Activated naive CD4-positive, alpha-beta T cell (primary cell): ENCODE measurements at regions not wholly inside any gene's neighbourhood (a gene's known extent, or its start where the extent isn't known, plus 50 kb on each side); places are given as distances from the start of the nearest gene placed in this dataset.
"Not testable (repeated sequence)": the region's sequence is repeated elsewhere in the genome, so short reads cannot be mapped to it uniquely, and the experiment has no call there.

Experiments used
- DNase-seq, 4 experiments: peaks; one replicate each; lab custom pipeline; 2025; lab: John Stamatoyannopoulos, UW

- DNase-seq = no peak
Observed at GRCh38 chr3:150300852-150301517, 107.1 kb upstream of the TSC22D2 start.

GRCh38 chr3:150300388-150300787 is 107.7 kb upstream of the TSC22D2 start:
- DNase-seq = no peak

DNA sequence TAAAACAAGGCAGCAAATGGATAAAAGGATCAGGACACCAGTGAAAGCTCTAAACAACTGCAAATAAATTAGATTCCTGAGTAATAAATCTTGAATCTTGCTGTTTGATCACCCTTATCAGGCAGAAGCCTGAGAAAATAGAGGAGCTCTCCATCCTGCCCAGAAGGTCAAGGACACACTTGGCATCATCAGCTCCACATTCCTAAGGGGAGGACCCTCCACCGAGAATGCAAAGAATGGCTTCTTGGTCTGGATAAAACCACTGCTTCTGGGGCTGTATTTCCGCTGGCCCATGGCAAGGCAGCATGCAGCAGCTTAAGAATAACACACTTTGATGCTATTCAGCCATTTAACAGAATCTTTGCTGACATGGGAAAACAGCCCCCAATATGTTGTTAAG is 108.9 kb upstream of the TSC22D2 start:
- no peak for DNase-seq

DNA sequence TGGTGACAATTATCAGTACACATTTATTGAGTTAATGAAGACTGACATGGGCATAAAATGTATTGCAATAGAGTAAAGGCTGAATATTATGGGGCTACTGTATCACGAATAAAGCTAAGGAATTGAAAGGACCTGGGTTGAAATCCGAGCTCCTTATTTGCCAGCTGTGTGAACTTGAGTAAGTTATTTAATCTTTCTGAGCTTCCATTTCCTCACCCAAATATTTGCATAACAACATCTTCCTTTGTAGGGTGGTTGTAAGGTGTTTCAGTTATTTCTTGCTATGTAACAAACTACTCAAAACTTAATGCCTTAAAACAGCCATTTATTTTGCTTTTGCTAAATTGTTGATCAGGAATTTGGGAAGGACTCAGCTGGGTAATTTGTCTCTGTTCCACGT is 111.1 kb upstream of the TSC22D2 start:
- DNase-seq = no peak

DNA sequence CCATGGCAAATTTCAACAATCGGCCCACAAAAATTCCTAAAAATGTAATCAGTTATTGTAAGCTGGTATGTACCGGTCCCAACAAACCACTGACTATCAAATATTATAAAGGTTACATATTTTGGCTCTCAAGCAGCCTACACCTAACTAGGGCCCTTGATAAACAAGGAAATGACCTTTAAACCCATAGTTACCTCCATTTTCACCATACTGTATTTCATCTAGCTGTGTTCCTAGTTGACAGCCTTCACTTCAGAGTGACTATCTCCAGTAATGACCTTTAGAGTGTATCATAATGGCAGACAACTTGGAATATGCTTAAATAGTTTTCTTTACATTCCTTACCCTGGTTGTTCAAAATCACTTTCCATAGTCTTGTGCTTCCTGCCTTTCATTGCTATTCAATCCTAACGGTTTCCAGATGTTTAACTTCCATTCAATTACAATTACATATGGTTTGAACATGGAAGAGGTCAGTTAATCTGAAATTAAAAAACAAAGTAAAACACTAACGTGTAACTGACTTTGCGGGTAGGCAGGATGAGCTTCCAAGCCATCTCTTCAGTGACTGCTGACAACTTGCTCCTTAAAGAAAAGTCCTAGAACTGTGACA is 111.9 kb upstream of the TSC22D2 start:
- DNase-seq = no peak

- DNase-seq = no peak
Observed at GRCh38 chr3:150293401-150294001, 114.6 kb upstream of the TSC22D2 start.

DNA sequence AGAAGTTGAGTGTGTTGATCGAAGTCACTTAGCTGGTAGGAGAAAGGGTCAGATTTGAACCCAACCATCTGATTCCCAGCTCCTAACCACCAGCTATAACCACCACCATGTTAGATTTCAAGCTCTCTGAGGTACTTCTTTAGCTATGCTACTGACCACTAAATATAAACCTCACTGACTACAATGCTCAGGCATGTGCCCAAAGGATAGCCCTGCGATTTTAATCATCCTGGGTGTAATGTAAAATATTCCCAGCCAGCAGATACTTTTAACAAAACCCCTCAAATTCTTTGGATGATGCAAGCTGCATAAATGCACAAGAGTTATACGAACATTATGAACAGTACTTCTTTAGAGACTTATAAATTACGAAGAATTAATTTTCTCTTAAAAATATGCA is 115.2 kb upstream of the TSC22D2 start:
- no peak for DNase-seq

DNA sequence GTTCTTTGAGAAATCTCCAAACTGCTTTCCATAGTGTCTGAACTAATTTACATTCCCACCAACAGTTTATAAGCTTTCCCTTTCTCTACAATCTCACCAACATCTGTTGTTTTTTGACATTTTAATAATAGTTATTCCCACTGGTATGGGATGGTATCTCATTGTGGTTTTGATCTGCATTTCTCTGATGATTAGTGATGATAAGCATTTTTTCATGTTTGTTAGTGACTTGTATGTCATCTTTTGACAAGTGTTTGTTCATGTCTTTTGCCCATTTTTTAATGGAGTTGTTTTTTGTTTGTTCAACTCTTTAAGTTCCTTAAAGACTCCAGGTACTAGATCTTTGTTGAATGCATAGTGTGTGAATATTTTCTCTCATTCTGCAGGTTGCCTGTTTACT is 116.6 kb upstream of the TSC22D2 start:
- DNase-seq = no peak

- no peak for DNase-seq
Observed at GRCh38 chr3:150286390-150287147, 121.5 kb upstream of the TSC22D2 start.

DNA sequence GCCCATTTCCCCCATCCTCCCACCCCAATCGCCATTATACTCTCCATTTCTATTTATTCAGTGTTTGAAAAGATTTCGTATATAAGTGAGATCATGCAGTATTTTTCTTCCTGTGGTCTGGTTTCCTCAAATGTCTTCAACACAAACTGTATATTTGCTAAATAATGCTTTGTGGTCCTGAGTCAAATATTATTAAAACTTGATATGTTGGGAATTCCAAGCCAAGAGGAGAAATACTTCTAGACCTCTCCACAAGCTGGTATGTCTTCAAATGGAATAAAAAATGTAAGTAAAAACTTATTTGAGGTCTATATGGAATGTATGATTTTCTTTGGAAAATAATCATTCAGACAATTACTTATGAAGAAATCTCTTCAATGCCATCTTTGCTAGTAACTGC is 122.5 kb upstream of the TSC22D2 start:
- DNase-seq = no peak

DNA sequence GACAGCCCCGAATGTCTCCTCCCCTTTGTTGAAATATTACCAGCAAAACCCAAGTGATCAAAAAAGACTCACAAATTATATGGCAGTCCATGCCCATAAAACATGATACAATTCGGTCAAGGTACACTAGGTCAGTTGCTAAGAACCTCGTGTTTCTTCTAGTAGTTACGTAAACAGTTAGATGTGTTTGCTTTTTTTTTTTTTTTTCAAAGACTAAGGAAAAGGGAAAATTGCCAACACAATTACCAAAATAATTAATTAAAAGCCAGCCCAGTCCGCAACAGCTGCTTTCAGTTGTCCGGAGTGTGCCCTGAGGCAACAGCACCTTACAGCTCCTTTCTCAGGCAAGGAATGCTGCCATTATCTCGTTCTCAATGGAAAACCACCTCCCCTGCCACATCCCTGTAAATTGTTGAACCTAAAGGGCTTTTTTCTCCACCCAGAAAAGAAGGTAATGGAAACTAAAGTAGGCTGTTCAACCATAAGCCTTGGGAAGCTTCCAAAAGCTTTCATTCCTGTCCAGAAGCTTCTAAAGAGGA is 129.2 kb upstream of the TSC22D2 start:
- no peak for DNase-seq

- no peak for DNase-seq
Observed at GRCh38 chr3:150278195-150278594, 129.9 kb upstream of the TSC22D2 start.

- DNase-seq = no peak
Observed at GRCh38 chr3:150277444-150277843, 130.7 kb upstream of the TSC22D2 start.

GRCh38 chr3:150275941-150276340 is 132.2 kb upstream of the TSC22D2 start:
- no peak for DNase-seq

DNA sequence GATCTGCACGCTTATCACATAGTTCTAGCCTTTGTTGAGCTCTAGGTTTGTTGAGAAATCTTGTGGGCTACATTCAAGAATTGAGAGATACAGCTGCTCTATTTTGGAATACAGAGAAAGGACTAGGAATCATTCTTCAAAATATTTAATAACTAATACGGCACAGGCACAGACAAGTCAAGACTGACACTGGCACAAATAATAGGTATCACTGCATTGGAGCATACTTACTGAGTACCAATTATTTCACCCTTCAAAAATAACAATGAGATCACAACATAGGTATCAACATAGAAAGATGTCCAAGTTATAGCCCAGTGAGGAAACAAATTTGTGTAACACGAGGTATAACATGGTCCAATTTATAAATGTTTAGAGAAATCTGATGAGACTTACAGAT is 133.7 kb upstream of the TSC22D2 start:
- no peak for DNase-seq

DNA sequence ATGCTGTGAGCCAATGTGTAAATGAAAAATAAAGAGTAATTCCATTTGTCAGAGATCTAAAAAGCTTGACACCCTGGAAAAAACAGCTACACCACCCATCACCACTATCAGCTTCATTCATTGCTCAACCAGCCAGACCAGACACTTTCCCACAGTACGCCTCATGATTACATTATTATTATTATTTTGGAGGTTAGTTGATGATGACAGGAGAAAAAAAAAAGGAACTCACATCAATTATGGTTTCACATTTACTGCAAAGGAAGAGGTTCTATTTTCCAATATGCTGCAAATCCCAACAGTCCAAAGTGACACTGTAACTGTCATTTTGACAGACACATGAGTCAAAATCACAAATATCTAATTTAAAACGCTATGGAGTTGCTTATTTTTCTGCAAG is 134.7 kb upstream of the TSC22D2 start:
- no peak for DNase-seq

GRCh38 chr3:150271591-150271960 is 136.5 kb upstream of the TSC22D2 start:
- DNase-seq = no peak

DNA sequence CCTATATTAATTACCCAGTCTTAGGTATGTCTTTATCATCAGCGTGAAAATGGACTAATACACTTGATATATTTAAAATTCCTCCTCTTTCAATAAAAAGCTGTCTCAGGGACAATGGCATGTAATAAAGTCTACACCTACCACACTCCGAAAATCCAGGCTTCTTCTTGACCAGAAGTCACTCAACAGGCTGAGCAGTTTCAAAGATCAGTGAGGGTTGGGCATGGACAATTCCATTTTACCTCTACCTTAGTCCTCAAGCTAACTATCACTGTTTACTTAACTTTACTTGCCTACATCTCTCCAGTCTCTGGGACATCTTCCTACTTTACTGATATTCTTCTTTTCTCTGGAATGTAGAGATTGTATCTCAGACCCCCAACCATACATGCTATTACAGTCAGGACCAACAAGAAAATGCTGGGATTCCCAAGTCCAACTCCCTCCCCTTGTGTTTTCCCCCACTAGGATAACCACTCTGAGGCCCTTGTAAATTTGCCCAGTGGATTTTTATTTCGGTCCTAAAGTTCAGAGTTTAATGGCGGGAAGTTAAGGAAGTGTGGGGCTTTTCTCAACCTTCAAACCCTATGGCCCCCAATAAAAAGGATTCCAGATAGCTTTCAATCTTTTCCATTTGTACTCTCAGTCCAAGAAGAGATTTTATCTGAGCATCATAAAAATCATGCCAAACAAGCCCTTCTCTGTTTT is 137.1 kb upstream of the TSC22D2 start:
- DNase-seq = no peak

- DNase-seq = not testable (repeated sequence)
Observed at GRCh38 chr3:150270444-150270843, 137.7 kb upstream of the TSC22D2 start.

DNA sequence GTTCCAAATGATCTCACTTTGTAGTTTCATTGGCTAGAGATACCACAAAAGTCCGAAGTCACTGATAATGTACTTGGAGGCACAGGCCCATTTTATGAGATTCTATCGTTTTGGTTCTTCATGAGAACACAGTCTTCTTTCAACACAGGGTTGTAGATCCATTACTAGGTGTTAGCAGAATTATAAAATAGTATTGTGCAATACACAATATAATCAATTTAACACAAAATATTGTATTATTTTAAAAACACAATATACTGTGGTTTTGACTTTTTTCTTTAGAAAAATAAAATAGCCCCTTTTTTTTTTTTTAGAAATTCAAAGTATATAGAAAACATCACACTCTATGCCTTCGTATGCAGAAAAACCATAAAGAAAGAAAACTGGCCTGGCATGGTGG is 138.6 kb upstream of the TSC22D2 start:
- DNase-seq = no peak

DNA sequence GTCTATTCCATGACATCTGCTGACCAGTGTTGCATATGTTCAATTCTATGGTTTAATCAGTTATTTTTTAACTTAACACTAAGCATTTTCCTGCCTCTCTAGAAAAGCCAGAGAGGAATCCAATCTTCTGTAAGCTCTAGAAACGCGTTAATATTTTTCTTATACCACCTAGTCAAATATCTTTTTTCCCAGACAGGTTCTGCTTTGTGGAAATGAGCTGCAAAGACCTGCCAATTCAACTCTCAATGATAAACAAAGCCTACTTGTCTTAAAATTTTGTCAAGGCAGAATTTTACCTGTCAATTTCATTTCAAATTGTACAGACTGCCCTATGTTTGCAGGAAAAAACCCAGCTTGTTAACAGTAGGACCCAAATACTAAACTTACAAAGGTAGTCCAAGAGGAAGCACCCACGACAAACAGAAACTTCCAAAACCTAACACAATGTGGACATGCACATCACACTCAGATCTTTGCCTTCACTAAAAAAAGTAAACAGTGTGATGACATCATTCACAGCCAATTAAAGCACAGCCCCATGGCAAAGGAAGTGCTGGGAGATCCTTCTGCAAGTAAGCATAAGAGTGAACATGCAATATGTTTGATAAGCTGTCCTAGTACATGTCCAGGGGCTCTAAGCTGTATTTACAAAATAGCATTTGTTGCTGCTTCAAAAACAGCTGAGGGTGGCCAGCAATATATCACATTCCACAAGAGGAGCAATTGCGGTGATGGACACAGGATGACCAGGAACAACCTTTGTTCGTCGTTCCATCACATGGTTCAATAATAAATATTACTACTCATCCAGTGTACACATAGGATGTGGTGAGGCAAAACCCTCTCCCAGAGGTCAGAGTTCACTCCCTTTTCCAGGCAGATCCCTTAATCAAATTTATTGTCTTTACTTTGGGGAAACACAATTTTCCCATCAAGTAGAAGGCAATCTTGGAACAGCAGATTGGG is 139.4 kb upstream of the TSC22D2 start:
- DNase-seq = no peak
